Calu3 (cell line): ENCODE measurements at regions not wholly inside any gene's neighbourhood (a gene's known extent, or its start where the extent isn't known, plus 50 kb on each side); places are given as distances from the start of the nearest gene placed in this dataset.

ENCODE experiments used
- BruUV-seq: library from RNA; stranded (reverse); fragments of 400-500 nt; replicated peaks from 2 replicates; lab custom pipeline; 2021; lab: Mats Ljungman, UMichigan
- CTCF ChIA-PET: fragments of 300-600 bp; sonication (Branson Sonifier 250); formaldehyde crosslinking; loops from one replicate; lab custom pipeline; 2022; ENCODE audit warnings: antibody characterized with exemption; lab: Charles Lee
- DNase-seq: peaks from one replicate; pipeline ENCODE4 v3.0.0; 2022
- H3K27ac Mint-ChIP-seq: one replicate; pipeline ENCODE4 v1.8.0; 2022; ENCODE audit warnings: mixed read lengths; ENCODE audit not compliant: unreplicated experiment
- H3K27me3 Mint-ChIP-seq: one replicate; pipeline ENCODE4 v1.8.0; 2022; ENCODE audit warnings: mixed read lengths; ENCODE audit not compliant: unreplicated experiment
- H3K36me3 Mint-ChIP-seq: one replicate; pipeline ENCODE4 v1.8.0; 2022; ENCODE audit warnings: mild to moderate bottlenecking, moderate library complexity, mixed read lengths; ENCODE audit not compliant: insufficient read depth, unreplicated experiment
- H3K4me1 Mint-ChIP-seq: one replicate; pipeline ENCODE4 v1.8.0; 2022; ENCODE audit warnings: mild to moderate bottlenecking, low read depth, mixed read lengths; ENCODE audit not compliant: unreplicated experiment
- H3K4me3 Mint-ChIP-seq: one replicate; pipeline ENCODE4 v1.8.0; 2022; ENCODE audit warnings: mild to moderate bottlenecking, low read depth, moderate library complexity, mixed read lengths; ENCODE audit not compliant: unreplicated experiment
- H3K9me3 Mint-ChIP-seq: one replicate; pipeline ENCODE4 v1.8.0; 2022; ENCODE audit warnings: low read depth, mixed read lengths; ENCODE audit not compliant: unreplicated experiment
- CTCF ChIP-seq: fragments of 200-600 bp; IDR thresholded peaks from one replicate; pipeline ENCODE4 v1.8.0; 2022; ENCODE audit warnings: antibody characterized with exemption; ENCODE audit not compliant: unreplicated experiment
- intact Hi-C: fragments of 100-400 bp; cut with micrococcal nuclease; formaldehyde crosslinking; loops from one replicate; pipeline ENCODE4 v1.10.0; 2022; ENCODE audit not compliant: unreplicated experiment

DNA sequence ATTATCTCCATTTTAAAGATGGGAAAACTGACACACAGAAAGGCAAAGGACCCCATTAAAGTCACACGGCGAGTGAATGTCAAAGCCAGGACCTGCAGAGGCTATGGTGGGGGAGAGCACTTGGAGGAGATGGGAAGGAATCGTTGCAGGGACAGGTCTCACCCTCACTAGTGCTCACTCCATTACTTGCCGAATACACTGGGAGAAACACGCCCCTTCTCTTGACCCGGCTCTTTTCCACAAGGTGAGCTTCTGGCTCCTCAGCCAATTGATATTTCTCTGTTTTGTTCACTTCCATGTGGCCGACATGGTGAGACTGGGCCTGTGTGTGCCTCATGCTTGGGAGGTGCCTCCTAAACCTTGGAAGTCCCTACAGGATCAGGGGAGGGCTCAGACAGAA is 117.8 kb upstream of the KCNG1 start:
- TF ChIP-seq CTCF = no peak
- intact Hi-C loops = no loop called here
- BruUV-seq = no TSS peak
- CTCF ChIA-PET = no interaction called here
- no peaks in the 10 kb centered on the region for H3K27me3 Mint-ChIP-seq
- no peak overlapping the region for H3K4me3 Mint-ChIP-seq
- peaks cover 22% of the 10 kb centered on the region for H3K4me1 Mint-ChIP-seq
- H3K9me3 Mint-ChIP-seq = no peaks in the 10 kb centered on the region
- no peaks in the 10 kb centered on the region for H3K36me3 Mint-ChIP-seq
- no peak overlapping the region for H3K27ac Mint-ChIP-seq
- no peak for DNase-seq

- no peaks in the 10 kb centered on the region for H3K36me3 Mint-ChIP-seq
- no peak for TF ChIP-seq CTCF
- no peaks in the 10 kb centered on the region for H3K9me3 Mint-ChIP-seq
- no peaks in the 10 kb centered on the region for H3K27me3 Mint-ChIP-seq
- CTCF ChIA-PET = no interaction called here
- H3K4me3 Mint-ChIP-seq = no peak overlapping the region
- peaks cover 23% of the 10 kb centered on the region for H3K4me1 Mint-ChIP-seq
- intact Hi-C loops = no loop called here
- no peak overlapping the region for H3K27ac Mint-ChIP-seq
- DNase-seq = no peak
- BruUV-seq = no TSS peak
Observed at GRCh38 chr20:51139891-51140290, 117.0 kb upstream of the KCNG1 start.

DNA sequence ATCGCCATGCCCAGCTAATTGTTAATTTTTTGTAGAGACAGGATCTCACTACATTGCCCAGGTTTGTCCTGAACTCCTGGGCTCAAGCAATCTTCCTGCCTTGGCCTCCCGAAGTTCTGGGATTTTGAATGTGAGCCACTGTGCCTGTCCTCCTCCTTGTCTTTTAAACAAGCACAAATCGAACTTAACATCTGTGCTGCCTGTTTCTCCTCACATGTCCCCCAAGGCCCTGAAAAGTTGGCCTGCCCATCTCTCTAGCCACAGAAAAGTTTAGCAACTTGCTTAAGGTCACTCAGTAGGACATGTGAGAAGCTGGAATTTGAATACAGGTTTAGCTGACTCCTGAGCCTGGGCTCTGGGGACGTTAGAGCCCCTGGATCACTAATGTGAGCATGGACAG is 115.7 kb upstream of the KCNG1 start:
- no peak overlapping the region for H3K4me3 Mint-ChIP-seq
- CTCF ChIA-PET = interaction anchor here (0.6 kb wide), 1 partner anchor 38 kb away, joined by 6 read pairs; no protein-coding TSS in a partner anchor
- H3K36me3 Mint-ChIP-seq = peaks cover 4% of the 10 kb centered on the region
- no TSS peak for BruUV-seq
- no peak overlapping the region for H3K27ac Mint-ChIP-seq
- no peaks in the 10 kb centered on the region for H3K9me3 Mint-ChIP-seq
- no peak for DNase-seq
- H3K4me1 Mint-ChIP-seq = peaks cover 33% of the 10 kb centered on the region
- intact Hi-C loops = no loop called here
- TF ChIP-seq CTCF = no peak
- no peaks in the 10 kb centered on the region for H3K27me3 Mint-ChIP-seq

GRCh38 chr20:51137461-51137860 is 114.6 kb upstream of the KCNG1 start:
- H3K27me3 Mint-ChIP-seq = no peaks in the 10 kb centered on the region
- H3K27ac Mint-ChIP-seq = no peak overlapping the region
- intact Hi-C loops = no loop called here
- no peak for TF ChIP-seq CTCF
- no peak overlapping the region for H3K4me3 Mint-ChIP-seq
- CTCF ChIA-PET = no interaction called here
- H3K36me3 Mint-ChIP-seq = peaks cover 4% of the 10 kb centered on the region
- BruUV-seq = no TSS peak
- H3K9me3 Mint-ChIP-seq = no peaks in the 10 kb centered on the region
- peaks cover 26% of the 10 kb centered on the region for H3K4me1 Mint-ChIP-seq
- no peak for DNase-seq
